T-cell (primary cell): ENCODE measurements at regions not wholly inside any gene's neighbourhood (a gene's known extent, or its start where the extent isn't known, plus 50 kb on each side); places are given as distances from the start of the nearest gene placed in this dataset.

Experiments used
- ATAC-seq, 4 experiments: fragments of 200-7000 bp in 3 of 4; fragments of 150-1000 bp in 1 of 4; cut with Tn5 transposase; replicated peaks in 1 of 4; 1 replicate in 3 of 4; 2 replicates in 1 of 4; pipeline ENCODE4 v1.10.0; 2021; ENCODE audit warnings: moderate library complexity in 3 of 4, mild to moderate bottlenecking in 2 of 4, moderate number of reproducible peaks in 1 of 4
- CTCF ChIA-PET, 2 donors: fragments of 300-600 bp; sonication (Branson Sonifier 250); formaldehyde crosslinking; loops; one replicate each; lab custom pipeline; 2022; ENCODE audit warnings: antibody characterized with exemption in 2 of 2; lab: Charles Lee
- POLR2A ChIA-PET, 2 donors: fragments of 300-600 bp; sonication (Branson Sonifier 250); formaldehyde crosslinking; loops; one replicate each; lab custom pipeline; 2022; ENCODE audit warnings: antibody characterized with exemption in 2 of 2; lab: Charles Lee
- DNase-seq, 35 experiments: peaks; one replicate each; pipeline versions ENCODE4 v3.0.0 to v3.0.0-alpha.2; 2013 to 2023
- H3K27ac ChIP-seq: one replicate; pipeline ENCODE4 v1.5.1; 2013; ENCODE audit warnings: low read length
- H3K27me3 ChIP-seq, 2 experiments: replicated peaks in 1 of 2; 1 replicate in 1 of 2; 2 replicates in 1 of 2; pipeline versions ENCODE4 v1.6.1 to v1.7.0; 2013; ENCODE audit warnings: low read length in 1 of 2, mixed read lengths in 1 of 2; ENCODE audit not compliant: control insufficient read depth in 2 of 2, insufficient read depth in 2 of 2; ENCODE audit errors: extremely low read depth in 1 of 2
- H3K36me3 ChIP-seq, 2 donors: 1 replicate in 1 of 2; 2 replicates in 1 of 2; pipeline versions ENCODE4 v1.6.1 to v1.7.0; 2013; ENCODE audit warnings: low read length in 1 of 2; ENCODE audit not compliant: control insufficient read depth in 2 of 2, insufficient read depth in 1 of 2; ENCODE audit errors: extremely low read depth in 1 of 2
- H3K4me1 ChIP-seq, 2 experiments: 1 replicate in 1 of 2; 2 replicates in 1 of 2; pipeline versions ENCODE4 v1.6.1 to v1.7.0; 2013; ENCODE audit warnings: low read length in 2 of 2, mixed read lengths in 1 of 2; ENCODE audit not compliant: insufficient read depth in 2 of 2, control insufficient read depth in 1 of 2; ENCODE audit errors: extremely low read depth in 1 of 2
- H3K4me3 ChIP-seq, 2 donors: 1 replicate in 1 of 2; 2 replicates in 1 of 2; pipeline versions ENCODE4 v1.5.1 to v1.7.0; 2013; ENCODE audit warnings: mild to moderate bottlenecking in 2 of 2, low read length in 1 of 2, moderate library complexity in 1 of 2; ENCODE audit not compliant: control insufficient read depth in 1 of 2; ENCODE audit errors: extremely low read depth in 1 of 2
- H3K9me3 ChIP-seq: 2 replicates; pipeline ENCODE4 v1.7.0; 2013
- H3K27ac Mint-ChIP-seq, 2 donors: one replicate each; pipeline ENCODE4 v1.8.0; 2020 to 2021; ENCODE audit warnings: mild to moderate bottlenecking in 2 of 2, mixed read lengths in 2 of 2
- H3K27me3 Mint-ChIP-seq, 2 donors: one replicate each; pipeline ENCODE4 v1.8.0; 2021 to 2022; ENCODE audit warnings: mixed read lengths in 2 of 2
- H3K36me3 Mint-ChIP-seq: one replicate; pipeline ENCODE4 v1.8.0; 2021; ENCODE audit warnings: mixed read lengths
- H3K4me1 Mint-ChIP-seq, 3 donors: one replicate each; pipeline ENCODE4 v1.8.0; 2020 to 2022; ENCODE audit warnings: mixed read lengths in 3 of 3, mild to moderate bottlenecking in 1 of 3
- H3K4me3 Mint-ChIP-seq, 3 donors: one replicate each; pipeline ENCODE4 v1.8.0; 2020 to 2022; ENCODE audit warnings: mild to moderate bottlenecking in 3 of 3, mixed read lengths in 3 of 3, moderate library complexity in 3 of 3
- H3K9me3 Mint-ChIP-seq, 3 donors: one replicate each; pipeline ENCODE4 v1.8.0; 2020 to 2022; ENCODE audit warnings: mixed read lengths in 3 of 3
- WGBS: methylation state at CpG from one replicate; pipeline ENCODE4 v1.1.5; 2013; ENCODE audit warnings: missing lambda C conversion rate; ENCODE audit not compliant: insufficient coverage; 5-methylcytosine and 5-hydroxymethylcytosine counted together

GRCh38 chr5:167458412-167458811, 833.0 kb upstream of the WWC1 start:
- H3K9me3 ChIP-seq: no peaks in the 10 kb centered on the region
- no peaks in the 10 kb centered on the region for H3K4me1 ChIP-seq
- Mint-ChIP-seq H3K9me3 (peaks cover 8 to 35% (median 17%) of the 10 kb centered on the region in 3 donors), H3K4me1 (no peaks in the 10 kb centered on the region), H3K27me3 (no peaks in the 10 kb centered on the region), H3K4me3 (no peak overlapping the region), H3K27ac (no peak overlapping the region), H3K36me3 (no peaks in the 10 kb centered on the region)
- no peak overlapping the region for H3K4me3 ChIP-seq
- ATAC-seq (no peak), DNase-seq (no peak)
- ChIA-PET CTCF (no interaction called here), POLR2A (interaction anchor here in 1 of 2 donors (0.7 kb wide), 1 partner anchor 11 kb away, joined by 6 read pairs; no protein-coding TSS in a partner anchor)
- no peaks in the 10 kb centered on the region for H3K36me3 ChIP-seq
- no CpG with 5 or more reads among the region's 4 CpGs for WGBS
- no peak overlapping the region for H3K27ac ChIP-seq
- no peaks in the 10 kb centered on the region for H3K27me3 ChIP-seq

GRCh38 chr5:167460449-167461020, 830.9 kb upstream of the WWC1 start:
- no peak overlapping the region for H3K4me3 Mint-ChIP-seq
- ATAC-seq: no peak
- Histone ChIP-seq H3K4me1 (no peaks in the 10 kb centered on the region), H3K9me3 (no peaks in the 10 kb centered on the region), H3K27ac (no peak overlapping the region), H3K36me3 (no peaks in the 10 kb centered on the region), H3K4me3 (no peak overlapping the region), H3K27me3 (no peaks in the 10 kb centered on the region)
- CTCF ChIA-PET: interaction anchor here in 1 of 2 donors (0.7 kb wide), 1 partner anchor 1890 kb away, joined by 3 read pairs; no protein-coding TSS in a partner anchor
- H3K36me3 Mint-ChIP-seq: no peaks in the 10 kb centered on the region
- no peak overlapping the region for H3K27ac Mint-ChIP-seq
- no peaks in the 10 kb centered on the region for H3K4me1 Mint-ChIP-seq
- H3K27me3 Mint-ChIP-seq: no peaks in the 10 kb centered on the region
- POLR2A ChIA-PET: no interaction called here
- H3K9me3 Mint-ChIP-seq: peaks cover 8 to 24% (median 18%) of the 10 kb centered on the region in 3 donors
- DNase-seq: no peak
- WGBS: no CpG with 5 or more reads among the region's 4 CpGs

GRCh38 chr5:167463939-167464338, 827.5 kb upstream of the WWC1 start:
- no peaks in the 10 kb centered on the region for H3K36me3 Mint-ChIP-seq
- ChIA-PET POLR2A (no interaction called here), CTCF (no interaction called here)
- H3K4me3 Mint-ChIP-seq: no peak overlapping the region
- ATAC-seq: no peak
- no peak overlapping the region for H3K4me3 ChIP-seq
- no peak overlapping the region for H3K27ac Mint-ChIP-seq
- H3K27me3 Mint-ChIP-seq: no peaks in the 10 kb centered on the region
- no peaks in the 10 kb centered on the region for H3K36me3 ChIP-seq
- no peaks in the 10 kb centered on the region for H3K4me1 Mint-ChIP-seq
- 88% methylated on average over 1 of the region's 1 CpG for WGBS
- H3K4me1 ChIP-seq: no peaks in the 10 kb centered on the region
- no peak overlapping the region for H3K27ac ChIP-seq
- H3K9me3 ChIP-seq: no peaks in the 10 kb centered on the region
- no peaks in the 10 kb centered on the region for H3K27me3 ChIP-seq
- peaks cover 8 to 22% (median 16%) of the 10 kb centered on the region in 3 donors for H3K9me3 Mint-ChIP-seq
- DNase-seq: no peak

GRCh38 chr5:167466992-167467391, 824.5 kb upstream of the WWC1 start:
- Mint-ChIP-seq H3K36me3 (no peaks in the 10 kb centered on the region), H3K4me3 (no peak overlapping the region)
- H3K4me1 ChIP-seq: no peaks in the 10 kb centered on the region

GRCh38 chr5:167472566-167473108, 818.8 kb upstream of the WWC1 start:
- Mint-ChIP-seq H3K4me3 (no peak overlapping the region), H3K4me1 (no peaks in the 10 kb centered on the region), H3K9me3 (peaks cover 3 to 6% (median 4%) of the 10 kb centered on the region in 3 donors), H3K36me3 (no peaks in the 10 kb centered on the region), H3K27ac (no peak overlapping the region), H3K27me3 (no peaks in the 10 kb centered on the region)
- H3K27ac ChIP-seq: no peak overlapping the region
- no peaks in the 10 kb centered on the region for H3K9me3 ChIP-seq
- no peaks in the 10 kb centered on the region for H3K36me3 ChIP-seq
- H3K4me1 ChIP-seq: no peaks in the 10 kb centered on the region
- WGBS: no CpG with 5 or more reads among the region's 5 CpGs
- H3K27me3 ChIP-seq: no peaks in the 10 kb centered on the region
- ChIA-PET CTCF (no interaction called here), POLR2A (no interaction called here)
- no peak overlapping the region for H3K4me3 ChIP-seq
- ATAC-seq (no peak), DNase-seq (no peak)

More at GRCh38 chr5:167466992-167467391, 824.5 kb upstream of the WWC1 start:
- Mint-ChIP-seq H3K9me3 (peaks cover 10 to 13% (median 13%) of the 10 kb centered on the region in 3 donors), H3K4me1 (no peaks in the 10 kb centered on the region), H3K27me3 (no peaks in the 10 kb centered on the region), H3K27ac (no peak overlapping the region)
- Histone ChIP-seq H3K4me3 (no peak overlapping the region), H3K36me3 (no peaks in the 10 kb centered on the region), H3K27me3 (no peaks in the 10 kb centered on the region), H3K27ac (no peak overlapping the region), H3K9me3 (no peaks in the 10 kb centered on the region)
- CTCF ChIA-PET: no interaction called here
- POLR2A ChIA-PET: no interaction called here
- no peak for ATAC-seq
- WGBS: no CpG with 5 or more reads among the region's 5 CpGs
- DNase-seq: no peak

GRCh38 chr5:167478188-167478587, 813.3 kb upstream of the WWC1 start:
- CTCF ChIA-PET: no interaction called here

More at GRCh38 chr5:167478188-167478587, 813.3 kb upstream of the WWC1 start:
- no peaks in the 10 kb centered on the region for H3K9me3 ChIP-seq
- no peaks in the 10 kb centered on the region for H3K4me1 Mint-ChIP-seq
- WGBS: no CpG with 5 or more reads among the region's 2 CpGs
- no peak overlapping the region for H3K27ac ChIP-seq
- no peaks in the 10 kb centered on the region for H3K4me1 ChIP-seq
- H3K36me3 Mint-ChIP-seq: no peaks in the 10 kb centered on the region
- no peaks in the 10 kb centered on the region for H3K27me3 Mint-ChIP-seq
- H3K27me3 ChIP-seq: no peaks in the 10 kb centered on the region
- no peak overlapping the region for H3K4me3 ChIP-seq
- H3K9me3 Mint-ChIP-seq: peaks cover 6 to 14% (median 9%) of the 10 kb centered on the region in 3 donors
- DNase-seq: no peak
- POLR2A ChIA-PET: no interaction called here
- no peak overlapping the region for H3K27ac Mint-ChIP-seq
- H3K36me3 ChIP-seq: no peaks in the 10 kb centered on the region
- ATAC-seq: no peak
- no peak overlapping the region for H3K4me3 Mint-ChIP-seq
